H9 (cell line): ENCODE measurements at regions not wholly inside any gene's neighbourhood (a gene's known extent, or its start where the extent isn't known, plus 50 kb on each side); places are given as distances from the start of the nearest gene placed in this dataset.

ENCODE experiments used
- DNase-seq: peaks from one replicate; pipeline ENCODE4 v3.0.0-alpha.2; 2017
- H2AFZ ChIP-seq: one replicate; pipeline ENCODE4 v1.6.1; 2013; ENCODE audit warnings: mild to moderate bottlenecking, low read length, control low read depth, moderate library complexity
- H2AK5ac ChIP-seq: 2 replicates; pipeline ENCODE4 v1.6.1; 2013; ENCODE audit warnings: low read length, control low read depth, mixed read lengths; ENCODE audit not compliant: insufficient read length
- H2BK120ac ChIP-seq: one replicate; pipeline ENCODE4 v1.6.1; 2013; ENCODE audit warnings: low read depth, mild to moderate bottlenecking, low read length, control low read depth, inconsistent platforms; ENCODE audit not compliant: poor library complexity, severe bottlenecking
- H2BK12ac ChIP-seq: 2 replicates; pipeline ENCODE4 v1.6.1; 2013; ENCODE audit warnings: low read length, control low read depth, mixed read lengths, low read depth; ENCODE audit not compliant: insufficient read length
- H2BK15ac ChIP-seq: 2 replicates; pipeline ENCODE4 v1.6.1; 2013; ENCODE audit warnings: low read depth, low read length, control low read depth
- H2BK20ac ChIP-seq: one replicate; pipeline ENCODE4 v1.6.1; 2013; ENCODE audit warnings: low read depth, mild to moderate bottlenecking, low read length, control low read depth, inconsistent platforms; ENCODE audit not compliant: poor library complexity, severe bottlenecking
- H2BK5ac ChIP-seq: 2 replicates; pipeline ENCODE4 v1.6.1; 2013; ENCODE audit warnings: low read length, control low read depth, mixed read lengths; ENCODE audit not compliant: insufficient read length
- H3K14ac ChIP-seq: 2 replicates; pipeline ENCODE4 v1.6.1; 2013; ENCODE audit warnings: low read length, control low read depth; ENCODE audit not compliant: insufficient read depth
- H3K18ac ChIP-seq: 2 replicates; pipeline ENCODE4 v1.6.1; 2013; ENCODE audit warnings: low read depth, mild to moderate bottlenecking, mixed read lengths, low read length, control low read depth; ENCODE audit not compliant: insufficient read length
- H3K23ac ChIP-seq: 2 replicates; pipeline ENCODE4 v1.6.1; 2013; ENCODE audit warnings: low read length, control low read depth, mixed read lengths, low read depth; ENCODE audit not compliant: insufficient read length
- H3K23me2 ChIP-seq: 2 replicates; pipeline ENCODE4 v1.6.1; 2013; ENCODE audit warnings: low read depth, mild to moderate bottlenecking, mixed read lengths, low read length, control low read depth; ENCODE audit not compliant: insufficient read length, poor library complexity, severe bottlenecking
- H3K27ac ChIP-seq: 2 replicates; pipeline ENCODE4 v1.5.1; 2013; ENCODE audit warnings: low read length, control low read depth, mixed read lengths, low read depth; ENCODE audit not compliant: insufficient read length
- H3K27me3 ChIP-seq: 2 replicates; pipeline ENCODE4 v1.6.1; 2013; ENCODE audit warnings: low read length, control low read depth, inconsistent platforms; ENCODE audit not compliant: insufficient read depth
- H3K4ac ChIP-seq: 2 replicates; pipeline ENCODE4 v1.6.1; 2013; ENCODE audit warnings: low read depth, mild to moderate bottlenecking, control low read depth, inconsistent platforms, low read length, moderate library complexity
- H3K4me1 ChIP-seq: 2 replicates; pipeline ENCODE4 v1.6.1; 2013; ENCODE audit warnings: low read length, control low read depth, inconsistent platforms; ENCODE audit not compliant: insufficient read depth
- H3K4me2 ChIP-seq: 2 replicates; pipeline ENCODE4 v1.6.1; 2013; ENCODE audit warnings: low read length, control low read depth, mixed read lengths; ENCODE audit not compliant: insufficient read length, insufficient read depth
- H3K56ac ChIP-seq: 2 replicates; pipeline ENCODE4 v1.6.1; 2013; ENCODE audit warnings: low read depth, mild to moderate bottlenecking, mixed read lengths, low read length, control low read depth; ENCODE audit not compliant: insufficient read length
- H3K79me1 ChIP-seq: 2 replicates; pipeline ENCODE4 v1.6.1; 2013; ENCODE audit warnings: low read depth, mild to moderate bottlenecking, moderate library complexity, low read length, control low read depth, inconsistent platforms; ENCODE audit not compliant: insufficient read depth, poor library complexity, severe bottlenecking
- H3K79me2 ChIP-seq: 2 replicates; pipeline ENCODE4 v1.6.1; 2013; ENCODE audit warnings: low read length, control low read depth, inconsistent platforms; ENCODE audit not compliant: insufficient read depth
- H3K9ac ChIP-seq: 2 replicates; pipeline ENCODE4 v1.6.1; 2013; ENCODE audit warnings: low read length, control low read depth, mixed read lengths; ENCODE audit not compliant: insufficient read length; ENCODE audit errors: extremely low read depth
- H3K9me3 ChIP-seq: one replicate; pipeline ENCODE4 v1.6.1; 2013; ENCODE audit warnings: low read depth, low read length, inconsistent platforms; ENCODE audit not compliant: control insufficient read depth
- H3T11ph ChIP-seq: one replicate; pipeline ENCODE4 v1.6.1; 2013; ENCODE audit warnings: mild to moderate bottlenecking, low read length, control low read depth, inconsistent platforms
- H4K20me1 ChIP-seq: one replicate; pipeline ENCODE4 v1.6.1; 2013; ENCODE audit not compliant: control insufficient read depth, insufficient read length, insufficient read depth
- H4K5ac ChIP-seq: 2 replicates; pipeline ENCODE4 v1.6.1; 2013; ENCODE audit warnings: low read depth, mild to moderate bottlenecking, mixed read lengths, low read length, control low read depth; ENCODE audit not compliant: insufficient read length
- H4K8ac ChIP-seq: replicated peaks from 2 replicates; pipeline ENCODE4 v1.6.1; 2013; ENCODE audit warnings: low read length, control low read depth, mixed read lengths, low read depth; ENCODE audit not compliant: insufficient read length
- H4K91ac ChIP-seq: 2 replicates; pipeline ENCODE4 v1.6.1; 2013; ENCODE audit warnings: low read depth, mild to moderate bottlenecking, moderate library complexity, mixed read lengths, low read length, control low read depth; ENCODE audit not compliant: insufficient read length
- H3K27ac Mint-ChIP-seq, 3 experiments: 2 replicates in 2 of 3; 3 replicates in 1 of 3; pipeline ENCODE4 v1.8.0; 2020 to 2021; ENCODE audit warnings: mixed read lengths in 3 of 3, mild to moderate bottlenecking in 1 of 3, moderate library complexity in 1 of 3
- H3K27me3 Mint-ChIP-seq: 2 replicates; pipeline ENCODE4 v1.8.0; 2021; ENCODE audit warnings: low read depth, mild to moderate bottlenecking, moderate library complexity, mixed read lengths
- H3K36me3 Mint-ChIP-seq, 3 experiments: 2 replicates in 2 of 3; 3 replicates in 1 of 3; pipeline ENCODE4 v1.8.0; 2020 to 2021; ENCODE audit warnings: low read depth in 3 of 3, mixed read lengths in 3 of 3; ENCODE audit not compliant: insufficient read depth in 1 of 3
- H3K4me1 Mint-ChIP-seq, 2 experiments: 2 replicates each; pipeline ENCODE4 v1.8.0; 2020; ENCODE audit warnings: mixed read lengths in 2 of 2
- H3K4me3 Mint-ChIP-seq, 2 experiments: 2 replicates in 1 of 2; 3 replicates in 1 of 2; pipeline ENCODE4 v1.8.0; 2020 to 2021; ENCODE audit warnings: mild to moderate bottlenecking in 2 of 2, mixed read lengths in 2 of 2, moderate library complexity in 1 of 2
- H3K9me3 Mint-ChIP-seq, 2 experiments: 2 replicates in 1 of 2; 3 replicates in 1 of 2; pipeline ENCODE4 v1.8.0; 2020; ENCODE audit warnings: mild to moderate bottlenecking in 2 of 2, mixed read lengths in 2 of 2, moderate library complexity in 1 of 2
- WGBS: extraction: QIAGEN DNeasy Blood & Tissue Kit; methylation state at CpG from one replicate; pipeline ENCODE4 v1.1.7; 2013; ENCODE audit warnings: missing lambda C conversion rate, low lambda C conversion rate, mixed read lengths; ENCODE audit not compliant: insufficient read length; ENCODE audit errors: extremely low coverage; 5-methylcytosine and 5-hydroxymethylcytosine counted together
- TF ChIP-seq, protein P1 (sequence below): fragments of 200-600 bp; sonication (generic); conservative IDR thresholded peaks from 3 replicates; pipeline ENCODE4 v1.8.0; 2021; ENCODE audit warnings: antibody characterized with exemption, mild to moderate bottlenecking

GRCh38 chr12:83796531-83796930, 1109.8 kb downstream of the TMTC2 start:
- Histone ChIP-seq H2AFZ (no peak overlapping the region), H3K9me3 (no peaks in the 10 kb centered on the region), H3K27ac (no peak overlapping the region), H4K20me1 (no peaks in the 10 kb centered on the region), H3K4me2 (no peak overlapping the region), H3K23me2 (no peaks in the 10 kb centered on the region), H2BK15ac (no peak overlapping the region), H2BK20ac (peak overlapping the region; percentile 11), H3K14ac (no peak overlapping the region), H3K18ac (no peak overlapping the region), H3K79me1 (no peaks in the 10 kb centered on the region), H4K5ac (no peak overlapping the region), H3K4me1 (no peaks in the 10 kb centered on the region), H4K91ac (no peak overlapping the region), H3K9ac (no peak overlapping the region), H3K4ac (no peak overlapping the region), H2AK5ac (no peak overlapping the region), H3K56ac (no peak overlapping the region), H2BK12ac (no peak overlapping the region), H3K79me2 (no peaks in the 10 kb centered on the region), H4K8ac (no peak overlapping the region), H3K27me3 (no peaks in the 10 kb centered on the region), H2BK120ac (no peak overlapping the region), H3T11ph (no peak overlapping the region), H2BK5ac (no peak overlapping the region), H3K23ac (no peak overlapping the region)
- no CpG with 5 or more reads among the region's 3 CpGs for WGBS
- no peak for DNase-seq
- no peaks in the 10 kb centered on the region for H3K9me3 Mint-ChIP-seq
- no peak overlapping the region for H3K4me3 Mint-ChIP-seq
- H3K27ac Mint-ChIP-seq = peak overlapping the region in 2 of 3 experiments; percentile 20 to 85; a peak in 3 of 7 replicates
- H3K27me3 Mint-ChIP-seq = no peaks in the 10 kb centered on the region
- TF ChIP-seq, protein P1, sequence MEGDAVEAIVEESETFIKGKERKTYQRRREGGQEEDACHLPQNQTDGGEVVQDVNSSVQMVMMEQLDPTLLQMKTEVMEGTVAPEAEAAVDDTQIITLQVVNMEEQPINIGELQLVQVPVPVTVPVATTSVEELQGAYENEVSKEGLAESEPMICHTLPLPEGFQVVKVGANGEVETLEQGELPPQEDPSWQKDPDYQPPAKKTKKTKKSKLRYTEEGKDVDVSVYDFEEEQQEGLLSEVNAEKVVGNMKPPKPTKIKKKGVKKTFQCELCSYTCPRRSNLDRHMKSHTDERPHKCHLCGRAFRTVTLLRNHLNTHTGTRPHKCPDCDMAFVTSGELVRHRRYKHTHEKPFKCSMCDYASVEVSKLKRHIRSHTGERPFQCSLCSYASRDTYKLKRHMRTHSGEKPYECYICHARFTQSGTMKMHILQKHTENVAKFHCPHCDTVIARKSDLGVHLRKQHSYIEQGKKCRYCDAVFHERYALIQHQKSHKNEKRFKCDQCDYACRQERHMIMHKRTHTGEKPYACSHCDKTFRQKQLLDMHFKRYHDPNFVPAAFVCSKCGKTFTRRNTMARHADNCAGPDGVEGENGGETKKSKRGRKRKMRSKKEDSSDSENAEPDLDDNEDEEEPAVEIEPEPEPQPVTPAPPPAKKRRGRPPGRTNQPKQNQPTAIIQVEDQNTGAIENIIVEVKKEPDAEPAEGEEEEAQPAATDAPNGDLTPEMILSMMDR = no peak
- no peaks in the 10 kb centered on the region for H3K36me3 Mint-ChIP-seq
- H3K4me1 Mint-ChIP-seq = peaks cover 3 to 8% of the 10 kb centered on the region in 2 experiments
